ENCODE measurements at regions not wholly inside any gene's neighbourhood (a gene's known extent, or its start where the extent isn't known, plus 50 kb on each side); places are given as distances from the start of the nearest gene placed in this dataset.
A peak's percentile ranks its signal among the peaks of the same experiment; 100 is the strongest.
"Not testable (repeated sequence)": the region's sequence is repeated elsewhere in the genome, so short reads cannot be mapped to it uniquely, and the experiment has no call there.

- H3K27me3 Mint-ChIP-seq; H3K27ac Mint-ChIP-seq; H3K4me1 Mint-ChIP-seq (ENCODE audit: low read depth); H3K9me3 Mint-ChIP-seq (ENCODE audit: low read depth); DNase-seq (ENCODE audit: low spot score, unreplicated experiment); H3K4me3 Mint-ChIP-seq (ENCODE audit: low read depth); H3K36me3 Mint-ChIP-seq (ENCODE audit: insufficient read depth): not testable (repeated sequence)
Observed at GRCh38 chr9:66257581-66257980, 520.6 kb downstream of the FOXD4L4 start.

- not testable (repeated sequence) for H3K36me3 Mint-ChIP-seq (ENCODE audit: insufficient read depth)
Observed at GRCh38 chr9:66261576-66261975, 524.6 kb downstream of the FOXD4L4 start.

GRCh38 chr9:66263621-66264020, 526.7 kb downstream of the FOXD4L4 start:
- DNase-seq (ENCODE audit: low spot score, unreplicated experiment); H3K4me1 Mint-ChIP-seq (ENCODE audit: low read depth); H3K27ac Mint-ChIP-seq; H3K9me3 Mint-ChIP-seq (ENCODE audit: low read depth); H3K36me3 Mint-ChIP-seq (ENCODE audit: insufficient read depth); H3K27me3 Mint-ChIP-seq; H3K4me3 Mint-ChIP-seq (ENCODE audit: low read depth): not testable (repeated sequence)

More at GRCh38 chr9:66261576-66261975, 524.6 kb downstream of the FOXD4L4 start:
- not testable (repeated sequence) for H3K27me3 Mint-ChIP-seq; H3K4me1 Mint-ChIP-seq (ENCODE audit: low read depth); H3K4me3 Mint-ChIP-seq (ENCODE audit: low read depth); H3K27ac Mint-ChIP-seq; DNase-seq (ENCODE audit: low spot score, unreplicated experiment); H3K9me3 Mint-ChIP-seq (ENCODE audit: low read depth)

GRCh38 chr9:66264786-66265185, 527.8 kb downstream of the FOXD4L4 start:
- not testable (repeated sequence) for H3K9me3 Mint-ChIP-seq (ENCODE audit: low read depth); H3K36me3 Mint-ChIP-seq (ENCODE audit: insufficient read depth); H3K4me3 Mint-ChIP-seq (ENCODE audit: low read depth); DNase-seq (ENCODE audit: low spot score, unreplicated experiment); H3K27ac Mint-ChIP-seq; H3K27me3 Mint-ChIP-seq; H3K4me1 Mint-ChIP-seq (ENCODE audit: low read depth)

- not testable (repeated sequence) for DNase-seq (ENCODE audit: low spot score, unreplicated experiment); H3K27me3 Mint-ChIP-seq; H3K27ac Mint-ChIP-seq; H3K9me3 Mint-ChIP-seq (ENCODE audit: low read depth); H3K4me1 Mint-ChIP-seq (ENCODE audit: low read depth); H3K4me3 Mint-ChIP-seq (ENCODE audit: low read depth); H3K36me3 Mint-ChIP-seq (ENCODE audit: insufficient read depth)
Observed at GRCh38 chr9:66266202-66266601, 529.3 kb downstream of the FOXD4L4 start.

GRCh38 chr9:66266856-66267430, 530.0 kb downstream of the FOXD4L4 start:
- H3K9me3 Mint-ChIP-seq (ENCODE audit: low read depth); H3K4me1 Mint-ChIP-seq (ENCODE audit: low read depth); H3K27ac Mint-ChIP-seq; H3K36me3 Mint-ChIP-seq (ENCODE audit: insufficient read depth); DNase-seq (ENCODE audit: low spot score, unreplicated experiment); H3K27me3 Mint-ChIP-seq; H3K4me3 Mint-ChIP-seq (ENCODE audit: low read depth): not testable (repeated sequence)

- not testable (repeated sequence) for H3K27ac Mint-ChIP-seq; H3K27me3 Mint-ChIP-seq; H3K4me1 Mint-ChIP-seq (ENCODE audit: low read depth); H3K4me3 Mint-ChIP-seq (ENCODE audit: low read depth); DNase-seq (ENCODE audit: low spot score, unreplicated experiment); H3K9me3 Mint-ChIP-seq (ENCODE audit: low read depth); H3K36me3 Mint-ChIP-seq (ENCODE audit: insufficient read depth)
Observed at GRCh38 chr9:66267684-66268083, 530.7 kb downstream of the FOXD4L4 start.

GRCh38 chr9:66269024-66269423, 532.1 kb downstream of the FOXD4L4 start:
- DNase-seq (ENCODE audit: low spot score, unreplicated experiment): not testable (repeated sequence)

GRCh38 chr9:66269783-66270182, 532.8 kb downstream of the FOXD4L4 start:
- peak overlapping the region; percentile 84 for H3K4me3 Mint-ChIP-seq (ENCODE audit: low read depth)
- not testable (repeated sequence) for H3K27me3 Mint-ChIP-seq; H3K9me3 Mint-ChIP-seq (ENCODE audit: low read depth); H3K4me1 Mint-ChIP-seq (ENCODE audit: low read depth); H3K36me3 Mint-ChIP-seq (ENCODE audit: insufficient read depth); DNase-seq (ENCODE audit: low spot score, unreplicated experiment); H3K27ac Mint-ChIP-seq

More at GRCh38 chr9:66269024-66269423, 532.1 kb downstream of the FOXD4L4 start:
- H3K36me3 Mint-ChIP-seq (ENCODE audit: insufficient read depth); H3K4me3 Mint-ChIP-seq (ENCODE audit: low read depth); H3K9me3 Mint-ChIP-seq (ENCODE audit: low read depth); H3K27me3 Mint-ChIP-seq; H3K27ac Mint-ChIP-seq; H3K4me1 Mint-ChIP-seq (ENCODE audit: low read depth): not testable (repeated sequence)

GRCh38 chr9:66278809-66279208, 541.9 kb downstream of the FOXD4L4 start:
- H3K27ac Mint-ChIP-seq; H3K4me3 Mint-ChIP-seq (ENCODE audit: low read depth); H3K4me1 Mint-ChIP-seq (ENCODE audit: low read depth); H3K36me3 Mint-ChIP-seq (ENCODE audit: insufficient read depth); H3K9me3 Mint-ChIP-seq (ENCODE audit: low read depth); DNase-seq (ENCODE audit: low spot score, unreplicated experiment); H3K27me3 Mint-ChIP-seq: not testable (repeated sequence)

All from progenitor cell of endocrine pancreas (in vitro differentiated cells).